K562 (cell line): ENCODE measurements at regions not wholly inside any gene's neighbourhood (a gene's known extent, or its start where the extent isn't known, plus 50 kb on each side); places are given as distances from the start of the nearest gene placed in this dataset.

Experiments used
- ATAC-seq: fragments of 200-7000 bp; cut with Tn5 transposase; 3 replicates; pipeline ENCODE4 v1.9.1; 2020; ENCODE audit warnings: moderate library complexity
- BruUV-seq: library from RNA; stranded (reverse); fragments of 400-500 nt; replicated peaks from 2 replicates; lab custom pipeline; 2021; lab: Mats Ljungman, UMichigan
- CTCF ChIA-PET: fragments of 300-600 bp; formaldehyde crosslinking; extraction: SDS; loops from one replicate; lab custom pipeline; 2021; ENCODE audit warnings: low intra/inter-chr PET ratio; lab: Yijun Ruan, JAX
- POLR2A ChIA-PET: fragments of 300-600, 350-650 bp; sonication (Branson Sonifier 250); formaldehyde crosslinking; extraction: SDS; loops from one replicate; lab custom pipeline; 2021; ENCODE audit warnings: antibody characterized with exemption, inconsistent platforms; lab: Yijun Ruan, JAX
- DNase-seq, 4 experiments: peaks; one replicate each; pipeline versions ENCODE4 v3.0.0 to v3.0.0-alpha.2; 2011 to 2018; ENCODE audit warnings: low spot score in 3 of 4, mixed read lengths in 3 of 4; ENCODE audit errors: extremely low read depth in 1 of 4
- FAIRE-seq: peaks from 2 replicates; lab custom pipeline; 2011; peaks lifted over from hg19 to GRCh38; lab: Jason Lieb, UNC
- H2AFZ ChIP-seq: 2 replicates; pipeline ENCODE4 v1.6.0; 2011; ENCODE audit warnings: low read depth, low read length, control low read depth, inconsistent platforms
- H3K27ac ChIP-seq: fragments of 200-600 bp; 3 replicates; pipeline ENCODE4 v1.8.0; 2011; ENCODE audit warnings: low read depth, mild to moderate bottlenecking, control low read depth, inconsistent platforms, low read length, moderate library complexity, mixed read lengths; ENCODE audit errors: extremely low read depth
- H3K27me3 ChIP-seq, 2 experiments: fragments of 300-600 bp in 1 of 2; 2 replicates in 1 of 2; 3 replicates in 1 of 2; pipeline versions ENCODE4 v1.6.0 to v1.8.0; 2011; ENCODE audit warnings: inconsistent platforms in 2 of 2, low read length in 2 of 2, mild to moderate bottlenecking in 1 of 2, mixed read lengths in 1 of 2, moderate library complexity in 1 of 2; ENCODE audit not compliant: control insufficient read depth in 2 of 2, insufficient read depth in 2 of 2
- H3K36me3 ChIP-seq: fragments of 300-600 bp; 3 replicates; pipeline ENCODE4 v1.8.0; 2011; ENCODE audit warnings: mild to moderate bottlenecking, low read length, inconsistent platforms; ENCODE audit not compliant: control insufficient read depth, insufficient read depth
- H3K4me1 ChIP-seq, 2 experiments: fragments of 200-600 bp in 1 of 2; replicated peaks in 1 of 2; 2 replicates in 1 of 2; 3 replicates in 1 of 2; pipeline versions ENCODE4 v1.5.1 to v1.8.0; 2011; ENCODE audit warnings: inconsistent platforms in 2 of 2, low read length in 2 of 2, mild to moderate bottlenecking in 1 of 2, mixed read lengths in 1 of 2, moderate library complexity in 1 of 2; ENCODE audit not compliant: control insufficient read depth in 2 of 2, insufficient read depth in 2 of 2
- H3K4me2 ChIP-seq: 2 replicates; pipeline ENCODE4 v1.6.1; 2011; ENCODE audit warnings: low read length, control low read depth, inconsistent platforms, mixed read lengths; ENCODE audit not compliant: insufficient read depth
- H3K4me3 ChIP-seq: fragments of 200-600 bp; sonication (generic), shearing (Covaris generic); 2 replicates; pipeline ENCODE4 v1.5.1; 2016; ENCODE audit warnings: control low read depth, inconsistent platforms
- H3K79me2 ChIP-seq: fragments of 200-600 bp; 3 replicates; pipeline ENCODE4 v1.8.0; 2011; ENCODE audit warnings: low read length, inconsistent platforms; ENCODE audit not compliant: control insufficient read depth, insufficient read depth
- H3K9ac ChIP-seq, 2 experiments: 2 replicates each; pipeline versions ENCODE4 v1.6.0 to v1.6.1; 2011; ENCODE audit warnings: low read depth in 2 of 2, low read length in 2 of 2, control low read depth in 1 of 2, inconsistent platforms in 1 of 2, mild to moderate bottlenecking in 1 of 2, mixed read lengths in 1 of 2; ENCODE audit not compliant: insufficient read depth in 1 of 2
- H3K9me1 ChIP-seq: one replicate; pipeline ENCODE4 v1.6.0; 2011; ENCODE audit warnings: inconsistent platforms, mild to moderate bottlenecking, low read length, moderate library complexity; ENCODE audit not compliant: control insufficient read depth, insufficient read depth
- H3K9me3 ChIP-seq: replicated peaks from 2 replicates; pipeline ENCODE4 v1.5.1; 2011; ENCODE audit warnings: low read depth, low read length, inconsistent platforms; ENCODE audit not compliant: control insufficient read depth, insufficient read depth
- H4K20me1 ChIP-seq: replicated peaks from 2 replicates; pipeline ENCODE4 v1.6.1; 2011; ENCODE audit warnings: low read length, inconsistent platforms, mixed read lengths; ENCODE audit not compliant: control insufficient read depth, insufficient read depth
- KDM5B ChIP-seq: fragments of 200-600 bp; sonication (generic); IDR thresholded peaks from 2 replicates; pipeline ENCODE4 v1.6.1; 2012; ENCODE audit warnings: low read depth, mild to moderate bottlenecking, moderate library complexity, low read length, control low read depth, inconsistent platforms; ENCODE audit not compliant: insufficient replicate concordance
- MEF2A ChIP-seq: IDR thresholded peaks from 2 replicates; pipeline ENCODE4 v1.6.1; 2011; ENCODE audit warnings: low read depth, mild to moderate bottlenecking, low read length, moderate library complexity; ENCODE audit not compliant: control insufficient read depth
- POU5F1 ChIP-seq: fragments of 150-350 bp; IDR thresholded peaks from 2 replicates; pipeline ENCODE4 v1.6.1; 2014; ENCODE audit warnings: borderline replicate concordance, low read length, low read depth, mild to moderate bottlenecking; ENCODE audit not compliant: partially characterized antibody
- ZBTB17 ChIP-seq: fragments of 450-650 bp; formaldehyde crosslinking; IDR thresholded peaks from 2 replicates; pipeline ENCODE4 v1.4.0; 2020; ENCODE audit warnings: mild to moderate bottlenecking
- whole genome bisulfite sequencing: fragments of 100-300 bp; shearing (Covaris generic); methylation state at CpG from one replicate; pipeline ENCODE4 v1.1.6; 2016; ENCODE audit warnings: low coverage, mixed read lengths; ENCODE audit not compliant: insufficient coverage; ENCODE audit errors: missing lambda C conversion rate; 5-methylcytosine and 5-hydroxymethylcytosine counted together
- in situ Hi-C: fragments of 300-500 bp; cut with MboI; formaldehyde crosslinking; loops from 4 replicates; pipeline ENCODE4 v1.15.0; 2018; ENCODE audit warnings: inconsistent platforms, mixed read lengths
- intact Hi-C: fragments of 100-400 bp; cut with micrococcal nuclease; formaldehyde crosslinking; loops from 2 replicates; pipeline ENCODE4 v1.14.2; 2022
- TF ChIP-seq, protein P1 (sequence below), 2 experiments: IDR thresholded peaks; 2 replicates each; pipeline ENCODE4 v1.6.1; 2012; ENCODE audit warnings: improper control_type of control experiment in 2 of 2, low read depth in 2 of 2, low read length in 2 of 2, borderline replicate concordance in 1 of 2

DNA sequence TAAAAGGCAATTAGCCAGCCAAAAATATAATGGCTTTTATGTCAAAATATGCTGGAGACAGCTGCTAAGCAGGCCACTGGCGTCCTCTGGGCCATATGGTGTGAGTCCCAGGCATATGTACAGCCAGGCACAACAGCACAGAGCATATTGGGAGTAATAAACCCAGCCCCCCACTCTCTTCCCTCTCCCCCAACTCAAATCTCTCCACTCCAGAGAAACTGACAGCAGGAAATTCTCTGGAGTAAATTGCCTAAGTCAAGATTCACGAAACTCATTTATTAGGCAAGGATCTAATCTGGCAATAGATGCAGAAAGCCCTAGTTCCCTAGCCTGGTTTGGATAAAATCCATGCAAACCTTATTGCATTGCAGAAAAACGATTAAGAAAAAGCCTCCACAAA, 147.9 kb upstream of the SEL1L start:
- no peak for FAIRE-seq

More for the DNA sequence above, 147.9 kb upstream of the SEL1L start:
- no peak overlapping the region for H3K27ac ChIP-seq
- no peaks in the 10 kb centered on the region for H3K79me2 ChIP-seq
- BruUV-seq, result no TSS peak
- H3K4me3 ChIP-seq, result no peak overlapping the region
- no peak overlapping the region for H2AFZ ChIP-seq
- no peaks in the 10 kb centered on the region for H4K20me1 ChIP-seq
- CTCF ChIA-PET, result no interaction called here
- 0% methylated on average over 3 of the region's 3 CpGs for WGBS
- in situ Hi-C loops, result no loop called here
- POLR2A ChIA-PET, result no interaction called here
- no peaks in the 10 kb centered on the region for H3K9me3 ChIP-seq
- H3K4me2 ChIP-seq, result no peak overlapping the region
- DNase-seq (no peak), ATAC-seq (no peak)
- H3K36me3 ChIP-seq, result no peaks in the 10 kb centered on the region
- TF ChIP-seq POU5F1 (no peak), MEF2A (no peak), ZBTB17 (no peak), KDM5B (no peak)
- TF ChIP-seq, protein P1, sequence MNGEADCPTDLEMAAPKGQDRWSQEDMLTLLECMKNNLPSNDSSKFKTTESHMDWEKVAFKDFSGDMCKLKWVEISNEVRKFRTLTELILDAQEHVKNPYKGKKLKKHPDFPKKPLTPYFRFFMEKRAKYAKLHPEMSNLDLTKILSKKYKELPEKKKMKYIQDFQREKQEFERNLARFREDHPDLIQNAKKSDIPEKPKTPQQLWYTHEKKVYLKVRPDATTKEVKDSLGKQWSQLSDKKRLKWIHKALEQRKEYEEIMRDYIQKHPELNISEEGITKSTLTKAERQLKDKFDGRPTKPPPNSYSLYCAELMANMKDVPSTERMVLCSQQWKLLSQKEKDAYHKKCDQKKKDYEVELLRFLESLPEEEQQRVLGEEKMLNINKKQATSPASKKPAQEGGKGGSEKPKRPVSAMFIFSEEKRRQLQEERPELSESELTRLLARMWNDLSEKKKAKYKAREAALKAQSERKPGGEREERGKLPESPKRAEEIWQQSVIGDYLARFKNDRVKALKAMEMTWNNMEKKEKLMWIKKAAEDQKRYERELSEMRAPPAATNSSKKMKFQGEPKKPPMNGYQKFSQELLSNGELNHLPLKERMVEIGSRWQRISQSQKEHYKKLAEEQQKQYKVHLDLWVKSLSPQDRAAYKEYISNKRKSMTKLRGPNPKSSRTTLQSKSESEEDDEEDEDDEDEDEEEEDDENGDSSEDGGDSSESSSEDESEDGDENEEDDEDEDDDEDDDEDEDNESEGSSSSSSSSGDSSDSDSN (IDR thresholded peaks at IDR 0.05; ENCODE audit: borderline replicate concordance in 1 of 2, low read depth in 2 of 2, low read length in 2 of 2), result no peak
- no peaks in the 10 kb centered on the region for H3K27me3 ChIP-seq
- intact Hi-C loops, result no loop called here
- no peaks in the 10 kb centered on the region for H3K4me1 ChIP-seq
- no peak overlapping the region for H3K9ac ChIP-seq
- H3K9me1 ChIP-seq, result no peaks in the 10 kb centered on the region
